ENCODE measurements at regions not wholly inside any gene's neighbourhood (a gene's known extent, or its start where the extent isn't known, plus 50 kb on each side); places are given as distances from the start of the nearest gene placed in this dataset.

- no peaks in the 10 kb centered on the region for H3K36me3 Mint-ChIP-seq (ENCODE audit: low read depth)
- peaks cover 3% of the 10 kb centered on the region for H3K27me3 Mint-ChIP-seq (ENCODE audit: low read depth)
- no peak overlapping the region for H3K4me3 Mint-ChIP-seq
- DNase-seq (ENCODE audit: low spot score): no peak
- no peak overlapping the region for H3K27ac Mint-ChIP-seq
- H3K9me3 Mint-ChIP-seq: no peaks in the 10 kb centered on the region
- no peaks in the 10 kb centered on the region for H3K4me1 Mint-ChIP-seq (ENCODE audit: low read depth)
Measured at GRCh38 chr1:219507437-219507836, 105.5 kb downstream of the ZC3H11B start.

GRCh38 chr1:219506936-219507335, 106.0 kb downstream of the ZC3H11B start:
- H3K36me3 Mint-ChIP-seq (ENCODE audit: low read depth): no peaks in the 10 kb centered on the region

GRCh38 chr1:219506473-219506899, 106.4 kb downstream of the ZC3H11B start:
- H3K27me3 Mint-ChIP-seq (ENCODE audit: low read depth): peaks cover 3% of the 10 kb centered on the region
- no peaks in the 10 kb centered on the region for H3K4me1 Mint-ChIP-seq (ENCODE audit: low read depth)
- H3K4me3 Mint-ChIP-seq: no peak overlapping the region
- no peaks in the 10 kb centered on the region for H3K36me3 Mint-ChIP-seq (ENCODE audit: low read depth)
- H3K9me3 Mint-ChIP-seq: no peaks in the 10 kb centered on the region
- DNase-seq (ENCODE audit: low spot score): no peak
- no peak overlapping the region for H3K27ac Mint-ChIP-seq

More at GRCh38 chr1:219506936-219507335, 106.0 kb downstream of the ZC3H11B start:
- Mint-ChIP-seq H3K4me3 (no peak overlapping the region), H3K4me1 (ENCODE audit: low read depth) (no peaks in the 10 kb centered on the region), H3K9me3 (no peaks in the 10 kb centered on the region), H3K27me3 (ENCODE audit: low read depth) (peaks cover 3% of the 10 kb centered on the region), H3K27ac (no peak overlapping the region)
- DNase-seq (ENCODE audit: low spot score): no peak

GRCh38 chr1:219505886-219506285, 107.0 kb downstream of the ZC3H11B start:
- H3K36me3 Mint-ChIP-seq (ENCODE audit: low read depth): no peaks in the 10 kb centered on the region
- H3K4me3 Mint-ChIP-seq: no peak overlapping the region
- H3K27me3 Mint-ChIP-seq (ENCODE audit: low read depth): peaks cover 3% of the 10 kb centered on the region
- no peaks in the 10 kb centered on the region for H3K9me3 Mint-ChIP-seq
- H3K4me1 Mint-ChIP-seq (ENCODE audit: low read depth): no peaks in the 10 kb centered on the region
- no peak for DNase-seq (ENCODE audit: low spot score)
- no peak overlapping the region for H3K27ac Mint-ChIP-seq

GRCh38 chr1:219503604-219504003, 109.3 kb downstream of the ZC3H11B start:
- DNase-seq (ENCODE audit: low spot score): no peak
- peaks cover 3% of the 10 kb centered on the region for H3K27me3 Mint-ChIP-seq (ENCODE audit: low read depth)
- no peak overlapping the region for H3K27ac Mint-ChIP-seq
- no peaks in the 10 kb centered on the region for H3K4me1 Mint-ChIP-seq (ENCODE audit: low read depth)
- H3K36me3 Mint-ChIP-seq (ENCODE audit: low read depth): no peaks in the 10 kb centered on the region
- no peaks in the 10 kb centered on the region for H3K9me3 Mint-ChIP-seq
- H3K4me3 Mint-ChIP-seq: no peak overlapping the region

- Mint-ChIP-seq H3K4me3 (no peak overlapping the region), H3K9me3 (no peaks in the 10 kb centered on the region), H3K4me1 (ENCODE audit: low read depth) (no peaks in the 10 kb centered on the region), H3K36me3 (ENCODE audit: low read depth) (no peaks in the 10 kb centered on the region), H3K27ac (no peak overlapping the region), H3K27me3 (ENCODE audit: low read depth) (peaks cover 3% of the 10 kb centered on the region)
- no peak for DNase-seq (ENCODE audit: low spot score)
Measured at GRCh38 chr1:219500327-219500897, 112.5 kb downstream of the ZC3H11B start.

- H3K4me1 Mint-ChIP-seq (ENCODE audit: low read depth): no peaks in the 10 kb centered on the region
- H3K36me3 Mint-ChIP-seq (ENCODE audit: low read depth): no peaks in the 10 kb centered on the region
- peaks cover 3% of the 10 kb centered on the region for H3K27me3 Mint-ChIP-seq (ENCODE audit: low read depth)
- no peak overlapping the region for H3K4me3 Mint-ChIP-seq
- no peaks in the 10 kb centered on the region for H3K9me3 Mint-ChIP-seq
- no peak overlapping the region for H3K27ac Mint-ChIP-seq
- DNase-seq (ENCODE audit: low spot score): no peak
Measured at GRCh38 chr1:219498666-219499065, 114.2 kb downstream of the ZC3H11B start.

- DNase-seq (ENCODE audit: low spot score): no peak
- no peaks in the 10 kb centered on the region for H3K36me3 Mint-ChIP-seq (ENCODE audit: low read depth)
- H3K9me3 Mint-ChIP-seq: no peaks in the 10 kb centered on the region
- no peaks in the 10 kb centered on the region for H3K4me1 Mint-ChIP-seq (ENCODE audit: low read depth)
- H3K27me3 Mint-ChIP-seq (ENCODE audit: low read depth): no peaks in the 10 kb centered on the region
- no peak overlapping the region for H3K27ac Mint-ChIP-seq
- no peak overlapping the region for H3K4me3 Mint-ChIP-seq
Measured at GRCh38 chr1:219495737-219496408, 117.0 kb downstream of the ZC3H11B start.

GRCh38 chr1:219492717-219493116, 120.2 kb downstream of the ZC3H11B start:
- DNase-seq (ENCODE audit: low spot score): no peak
- Mint-ChIP-seq H3K9me3 (no peaks in the 10 kb centered on the region), H3K4me1 (ENCODE audit: low read depth) (no peaks in the 10 kb centered on the region), H3K36me3 (ENCODE audit: low read depth) (no peaks in the 10 kb centered on the region), H3K27ac (no peak overlapping the region), H3K27me3 (ENCODE audit: low read depth) (no peaks in the 10 kb centered on the region), H3K4me3 (no peak overlapping the region)

GRCh38 chr1:219490566-219490965, 122.3 kb downstream of the ZC3H11B start:
- Mint-ChIP-seq H3K9me3 (no peaks in the 10 kb centered on the region), H3K4me3 (no peak overlapping the region), H3K27ac (no peak overlapping the region), H3K36me3 (ENCODE audit: low read depth) (no peaks in the 10 kb centered on the region), H3K4me1 (ENCODE audit: low read depth) (no peaks in the 10 kb centered on the region), H3K27me3 (ENCODE audit: low read depth) (peaks cover 7% of the 10 kb centered on the region)
- DNase-seq (ENCODE audit: low spot score): no peak

- peaks cover 11% of the 10 kb centered on the region for H3K27me3 Mint-ChIP-seq (ENCODE audit: low read depth)
- H3K36me3 Mint-ChIP-seq (ENCODE audit: low read depth): no peaks in the 10 kb centered on the region
- H3K9me3 Mint-ChIP-seq: no peaks in the 10 kb centered on the region
- H3K4me1 Mint-ChIP-seq (ENCODE audit: low read depth): no peaks in the 10 kb centered on the region
- H3K27ac Mint-ChIP-seq: no peak overlapping the region
- no peak for DNase-seq (ENCODE audit: low spot score)
- no peak overlapping the region for H3K4me3 Mint-ChIP-seq
Measured at GRCh38 chr1:219489636-219490035, 123.3 kb downstream of the ZC3H11B start.

- no peak for DNase-seq (ENCODE audit: low spot score)
- no peaks in the 10 kb centered on the region for H3K4me1 Mint-ChIP-seq (ENCODE audit: low read depth)
- H3K36me3 Mint-ChIP-seq (ENCODE audit: low read depth): no peaks in the 10 kb centered on the region
- H3K4me3 Mint-ChIP-seq: no peak overlapping the region
- H3K27me3 Mint-ChIP-seq (ENCODE audit: low read depth): peaks cover 13% of the 10 kb centered on the region
- H3K9me3 Mint-ChIP-seq: no peaks in the 10 kb centered on the region
- H3K27ac Mint-ChIP-seq: no peak overlapping the region
Measured at GRCh38 chr1:219488275-219488674, 124.6 kb downstream of the ZC3H11B start.

GRCh38 chr1:219483530-219483929, 129.4 kb downstream of the ZC3H11B start:
- Mint-ChIP-seq H3K9me3 (no peaks in the 10 kb centered on the region), H3K27ac (no peak overlapping the region), H3K27me3 (ENCODE audit: low read depth) (peaks cover 13% of the 10 kb centered on the region), H3K4me3 (no peak overlapping the region), H3K36me3 (ENCODE audit: low read depth) (no peaks in the 10 kb centered on the region), H3K4me1 (ENCODE audit: low read depth) (no peaks in the 10 kb centered on the region)
- DNase-seq (ENCODE audit: low spot score): no peak

GRCh38 chr1:219480011-219480410, 132.9 kb downstream of the ZC3H11B start:
- H3K27ac Mint-ChIP-seq: no peak overlapping the region
- H3K4me3 Mint-ChIP-seq: no peak overlapping the region
- no peak for DNase-seq (ENCODE audit: low spot score)
- no peaks in the 10 kb centered on the region for H3K36me3 Mint-ChIP-seq (ENCODE audit: low read depth)
- peaks cover 3% of the 10 kb centered on the region for H3K27me3 Mint-ChIP-seq (ENCODE audit: low read depth)
- no peaks in the 10 kb centered on the region for H3K9me3 Mint-ChIP-seq
- H3K4me1 Mint-ChIP-seq (ENCODE audit: low read depth): peaks cover 9% of the 10 kb centered on the region

GRCh38 chr1:219478811-219479210, 134.1 kb downstream of the ZC3H11B start:
- Mint-ChIP-seq H3K36me3 (ENCODE audit: low read depth) (no peaks in the 10 kb centered on the region), H3K4me3 (no peak overlapping the region), H3K9me3 (no peaks in the 10 kb centered on the region), H3K4me1 (ENCODE audit: low read depth) (peaks cover 9% of the 10 kb centered on the region), H3K27me3 (ENCODE audit: low read depth) (no peaks in the 10 kb centered on the region), H3K27ac (no peak overlapping the region)
- no peak for DNase-seq (ENCODE audit: low spot score)

Measured in T-helper 2 cell treated with Interferon-gamma antibody and Interleukin-4, amounts not matched to agents 5 μg/mL and 100 μg/mL, for 36 hours (primary cell).